Epithelial cell of esophagus (primary cell): ENCODE measurements at regions not wholly inside any gene's neighbourhood (a gene's known extent, or its start where the extent isn't known, plus 50 kb on each side); places are given as distances from the start of the nearest gene placed in this dataset.

Source experiments
- DNase-seq: peaks from one replicate; pipeline ENCODE4 v3.0.0; 2010; ENCODE audit warnings: low read depth
- H3K4me3 ChIP-seq: 2 replicates; pipeline ENCODE4 v1.5.1; 2011; ENCODE audit warnings: mild to moderate bottlenecking, low read length, control low read depth
- CTCF ChIP-seq: IDR thresholded peaks from 2 replicates; pipeline ENCODE4 v1.5.1; 2011; ENCODE audit warnings: low read depth, mild to moderate bottlenecking, low read length, control low read depth, inconsistent platforms; ENCODE audit not compliant: insufficient read depth; ENCODE audit errors: missing control alignments

- no peak for TF ChIP-seq CTCF
Observed at GRCh38 chr5:170439223-170439943, 50.2 kb upstream of the KCNMB1 start.

More at GRCh38 chr5:170439223-170439943, 50.2 kb upstream of the KCNMB1 start:
- no peak for DNase-seq
- no peak overlapping the region for H3K4me3 ChIP-seq
